Testis (tissue), 2 donors: ENCODE measurements at regions not wholly inside any gene's neighbourhood (a gene's known extent, or its start where the extent isn't known, plus 50 kb on each side); places are given as distances from the start of the nearest gene placed in this dataset.

ENCODE experiments used
- DNase-seq: peaks from one replicate; pipeline ENCODE4 v3.0.0-alpha.2; 2019
- H3K27ac ChIP-seq, 2 donors: fragments of 200-600 bp; sonication (generic); one replicate each; pipeline ENCODE4 v1.5.1; 2019
- H3K27me3 ChIP-seq: fragments of 200-600 bp; sonication (generic); one replicate; pipeline ENCODE4 v1.5.1; 2019
- H3K36me3 ChIP-seq: fragments of 200-600 bp; sonication (generic); one replicate; pipeline ENCODE4 v1.5.1; 2017; ENCODE audit warnings: low read depth; ENCODE audit errors: missing control alignments
- H3K4me1 ChIP-seq: fragments of 200-600 bp; sonication (generic); one replicate; pipeline ENCODE4 v1.5.1; 2019
- H3K4me3 ChIP-seq, 2 donors: fragments of 200-600 bp; sonication (generic); one replicate each; pipeline ENCODE4 v1.5.1; 2017 to 2019
- H3K9me3 ChIP-seq: fragments of 200-600 bp; sonication (generic); one replicate; pipeline ENCODE4 v1.5.1; 2017
- CTCF ChIP-seq, 3 experiments: fragments of 450-650 bp in 2 of 3; fragments of 200-600 bp in 1 of 3; sonication (generic) in 1 of 3; IDR thresholded peaks; one replicate each; pipeline ENCODE4 v1.5.1; 2016 to 2019; ENCODE audit warnings: antibody characterized with exemption in 3 of 3, mild to moderate bottlenecking in 2 of 3, moderate library complexity in 1 of 3
- POLR2A ChIP-seq: fragments of 450-650 bp; IDR thresholded peaks from one replicate; pipeline ENCODE4 v1.6.1; 2017; ENCODE audit warnings: antibody characterized with exemption, mild to moderate bottlenecking, moderate library complexity
- WGBS, 2 donors: methylation state at CpG; one replicate each; pipeline ENCODE4 v1.1.5; 2018; 5-methylcytosine and 5-hydroxymethylcytosine counted together
- intact Hi-C: fragments of 100-400 bp; cut with DNase I; formaldehyde crosslinking; loops from one replicate; pipeline ENCODE4 v1.15.1; 2023; ENCODE audit warnings: low total_unique reads

GRCh38 chr10:23974746-23975272 is 234.1 kb upstream of the KIAA1217 start:
- Histone ChIP-seq H3K4me3 (no peak overlapping the region), H3K27me3 (no peaks in the 10 kb centered on the region), H3K27ac (no peak overlapping the region), H3K4me1 (peaks cover 3% of the 10 kb centered on the region), H3K36me3 (no peaks in the 10 kb centered on the region), H3K9me3 (no peaks in the 10 kb centered on the region)
- 79 to 84% methylated on average over 4 of the region's 4 CpGs for WGBS, 2 donors
- DNase-seq, result no peak
- intact Hi-C loops, result no loop called here
- TF ChIP-seq POLR2A, result no peak
- no peak for TF ChIP-seq CTCF (IDR thresholded peaks at IDR 0.05)

GRCh38 chr10:23975431-23975830 is 233.5 kb upstream of the KIAA1217 start:
- Histone ChIP-seq H3K4me1 (peaks cover 3% of the 10 kb centered on the region), H3K27me3 (no peaks in the 10 kb centered on the region), H3K36me3 (no peaks in the 10 kb centered on the region), H3K9me3 (no peaks in the 10 kb centered on the region), H3K4me3 (no peak overlapping the region), H3K27ac (no peak overlapping the region)
- TF ChIP-seq CTCF (IDR thresholded peaks at IDR 0.05) (no peak), POLR2A (no peak)
- DNase-seq, result no peak
- WGBS, 2 donors, result 53 to 88% methylated on average over 1 of the region's 1 CpG
- intact Hi-C loops, result no loop called here

- DNase-seq, result no peak
- intact Hi-C loops, result no loop called here
- H3K27ac ChIP-seq, result no peak overlapping the region
- H3K9me3 ChIP-seq, result no peaks in the 10 kb centered on the region
- no peaks in the 10 kb centered on the region for H3K27me3 ChIP-seq
- WGBS, 2 donors, result 81 to 85% methylated on average over 1 of the region's 1 CpG
- no peak for TF ChIP-seq POLR2A
- TF ChIP-seq CTCF (IDR thresholded peaks at IDR 0.05), result no peak
- H3K4me3 ChIP-seq, result no peak overlapping the region
- H3K36me3 ChIP-seq, result no peaks in the 10 kb centered on the region
- peaks cover 3% of the 10 kb centered on the region for H3K4me1 ChIP-seq
These were observed 232.7 kb upstream of the KIAA1217 start for GRCh38 chr10:23976275-23976674.

GRCh38 chr10:23978317-23978716 is 230.6 kb upstream of the KIAA1217 start:
- 37 to 47% methylated on average over 1 of the region's 1 CpG for WGBS, 2 donors
- no peak for TF ChIP-seq POLR2A
- TF ChIP-seq CTCF (IDR thresholded peaks at IDR 0.05), result no peak
- intact Hi-C loops, result no loop called here
- H3K36me3 ChIP-seq, result no peaks in the 10 kb centered on the region
- H3K27me3 ChIP-seq, result no peaks in the 10 kb centered on the region
- no peak overlapping the region for H3K27ac ChIP-seq
- no peak overlapping the region for H3K4me3 ChIP-seq
- H3K4me1 ChIP-seq, result peaks cover 3% of the 10 kb centered on the region
- H3K9me3 ChIP-seq, result no peaks in the 10 kb centered on the region
- no peak for DNase-seq

- Histone ChIP-seq H3K27me3 (no peaks in the 10 kb centered on the region), H3K27ac (no peak overlapping the region), H3K36me3 (no peaks in the 10 kb centered on the region), H3K4me1 (peaks cover 3% of the 10 kb centered on the region), H3K4me3 (no peak overlapping the region), H3K9me3 (no peaks in the 10 kb centered on the region)
- intact Hi-C loops, result no loop called here
- DNase-seq, result no peak
- WGBS, 2 donors, result 51 to 57% methylated on average over 2 to 3 of the region's 3 CpGs
- TF ChIP-seq CTCF (IDR thresholded peaks at IDR 0.05) (no peak), POLR2A (no peak)
These were observed 228.8 kb upstream of the KIAA1217 start for GRCh38 chr10:23980094-23980493.
